NB4 (cell line): ENCODE measurements at regions not wholly inside any gene's neighbourhood (a gene's known extent, or its start where the extent isn't known, plus 50 kb on each side); places are given as distances from the start of the nearest gene placed in this dataset.

Experiments used
- DNase-seq: peaks from one replicate; pipeline ENCODE4 v3.0.0; 2010; ENCODE audit warnings: low read depth
- H3K4me3 ChIP-seq: one replicate; pipeline ENCODE4 v1.5.1; 2011; ENCODE audit warnings: mild to moderate bottlenecking, low read depth, low read length, moderate library complexity
- CTCF ChIP-seq: IDR thresholded peaks from one replicate; pipeline ENCODE4 v1.5.1; 2012; ENCODE audit warnings: low read depth, low read length
- MAX ChIP-seq: IDR thresholded peaks from 2 replicates; pipeline ENCODE4 v1.6.1; 2011; ENCODE audit warnings: low read depth, low read length
- MYC ChIP-seq: IDR thresholded peaks from 2 replicates; pipeline ENCODE4 v1.6.1; 2011; ENCODE audit warnings: low read depth, low read length
- POLR2A ChIP-seq: IDR thresholded peaks from 2 replicates; pipeline ENCODE4 v1.6.1; 2011; ENCODE audit warnings: mild to moderate bottlenecking; ENCODE audit not compliant: insufficient read length; ENCODE audit errors: extremely low read depth

DNA sequence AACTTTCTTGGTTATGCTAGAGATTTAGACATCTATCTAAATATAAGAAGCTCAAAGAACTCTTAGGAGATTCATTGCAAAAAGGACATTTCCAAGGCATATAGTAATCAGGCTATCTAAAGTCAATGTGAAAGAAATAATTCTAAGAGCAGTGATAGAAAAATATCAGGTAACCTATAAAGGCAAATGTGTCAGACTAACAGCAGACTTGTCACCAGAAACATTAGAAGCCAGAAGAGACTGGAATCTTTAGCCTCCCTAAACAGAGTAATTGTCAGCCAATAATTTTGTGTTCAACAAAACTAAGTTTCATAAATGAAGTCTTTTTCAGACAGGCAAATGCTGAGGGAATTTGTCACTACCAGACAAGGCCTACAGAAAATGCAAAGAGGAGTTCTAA, 122.0 kb upstream of the SCAF11 start:
- DNase-seq: no peak
- no peak for TF ChIP-seq POLR2A
- TF ChIP-seq MYC: no peak
- no peak for TF ChIP-seq CTCF
- no peak for TF ChIP-seq MAX
- no peak overlapping the region for H3K4me3 ChIP-seq

GRCh38 chr12:46111715-46112114, 121.3 kb upstream of the SCAF11 start:
- TF ChIP-seq POLR2A (no peak), MAX (no peak), CTCF (no peak)
- DNase-seq: no peak
- H3K4me3 ChIP-seq: no peak overlapping the region

- DNase-seq: no peak
- TF ChIP-seq MAX (no peak), CTCF (no peak), POLR2A (no peak), MYC (no peak)
These were observed 120.7 kb upstream of the SCAF11 start for GRCh38 chr12:46110928-46111699.

GRCh38 chr12:46110223-46110611, 119.8 kb upstream of the SCAF11 start:
- no peak for DNase-seq
- TF ChIP-seq MYC: no peak
- no peak for TF ChIP-seq CTCF
- TF ChIP-seq MAX: no peak
- no peak for TF ChIP-seq POLR2A
- H3K4me3 ChIP-seq: no peak overlapping the region

More at GRCh38 chr12:46110928-46111699, 120.7 kb upstream of the SCAF11 start:
- no peak overlapping the region for H3K4me3 ChIP-seq

DNA sequence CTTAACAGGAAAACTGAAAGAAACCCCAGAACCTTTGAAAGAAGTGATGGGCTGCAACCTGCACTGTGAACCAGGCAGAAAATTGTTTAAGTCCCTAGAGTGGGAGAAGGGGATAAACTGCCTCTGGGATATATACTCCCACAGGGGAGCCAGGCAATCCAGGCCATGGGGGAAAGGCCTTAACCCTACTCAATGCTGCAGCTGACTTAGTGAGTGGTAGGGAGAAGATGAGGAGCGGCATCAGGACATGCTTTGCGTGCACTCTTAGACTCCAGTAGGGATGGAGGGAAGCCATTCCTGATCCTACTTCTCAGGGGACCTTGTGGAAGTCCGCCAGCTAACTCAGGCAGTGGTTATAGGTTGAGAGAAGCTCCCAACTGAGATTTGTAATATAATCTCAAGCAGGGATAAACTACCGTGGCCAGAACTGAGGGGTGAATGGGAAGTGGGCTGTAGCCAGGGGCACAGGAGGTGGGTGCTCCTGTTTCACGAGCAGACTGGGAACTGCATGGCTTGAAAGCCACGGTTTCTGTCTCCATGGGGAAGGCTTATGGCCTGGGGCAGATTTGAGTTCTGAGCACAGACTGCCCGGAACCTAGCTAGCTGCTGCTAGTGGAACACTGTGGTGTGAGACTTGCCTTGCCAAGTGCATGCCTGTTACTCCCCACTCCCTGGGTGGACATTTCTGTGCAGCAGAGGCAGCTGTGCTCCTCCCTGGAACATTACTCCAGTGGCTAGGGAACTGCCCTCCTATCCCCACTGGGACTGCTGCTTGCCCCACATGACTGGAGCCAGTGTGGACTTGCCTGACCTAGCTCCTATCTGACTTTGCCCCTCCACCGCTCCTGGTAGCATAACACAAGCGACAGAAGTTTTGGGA, 119.2 kb upstream of the SCAF11 start:
- DNase-seq: no peak
- TF ChIP-seq MYC: no peak
- no peak for TF ChIP-seq POLR2A
- TF ChIP-seq MAX: no peak
- TF ChIP-seq CTCF: no peak
- H3K4me3 ChIP-seq: no peak overlapping the region
